ENCODE measurements at regions not wholly inside any gene's neighbourhood (a gene's known extent, or its start where the extent isn't known, plus 50 kb on each side); places are given as distances from the start of the nearest gene placed in this dataset.

DNA sequence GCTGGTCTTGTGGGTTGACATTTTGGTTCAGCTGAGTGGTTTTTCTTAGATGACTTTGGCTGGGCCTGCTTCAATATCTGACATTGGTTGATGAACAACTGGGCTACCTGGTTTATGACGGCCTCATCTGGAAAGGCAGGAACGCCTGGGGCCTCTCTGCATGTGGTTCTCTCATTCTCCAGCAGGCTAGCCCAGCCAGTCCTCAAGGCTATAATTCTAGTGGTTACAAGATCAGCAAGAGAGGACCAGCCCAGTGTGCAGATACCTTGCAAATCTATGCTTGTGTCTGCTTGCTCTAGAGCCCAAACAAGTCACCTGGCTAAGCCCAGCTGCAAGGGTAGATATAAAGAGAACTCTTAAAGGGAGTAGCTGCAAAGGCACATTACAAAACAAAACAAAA, 214.2 kb upstream of the PUDP start:
- Histone ChIP-seq H3K27me3 (ENCODE audit: insufficient read depth, low read length) (no peaks in the 10 kb centered on the region), H2AFZ (ENCODE audit: low read length) (no peak overlapping the region), H3K4me2 (ENCODE audit: low read length) (no peak overlapping the region), H4K20me1 (ENCODE audit: insufficient read depth, low read length) (no peaks in the 10 kb centered on the region), H3K9me3 (ENCODE audit: low read length) (no peaks in the 10 kb centered on the region), H3K79me2 (ENCODE audit: insufficient read depth, low read length) (no peaks in the 10 kb centered on the region), H3K4me3 (ENCODE audit: low read depth, low read length, poor library complexity, severe bottlenecking) (no peak overlapping the region), H3K4me1 (ENCODE audit: insufficient read depth, low read length, severe bottlenecking) (no peaks in the 10 kb centered on the region), H3K9me2 (ENCODE audit: low read depth, low read length) (no peaks in the 10 kb centered on the region), H3F3A (ENCODE audit: insufficient read depth, low read length) (no peaks in the 10 kb centered on the region), H3K36me3 (ENCODE audit: insufficient read depth, low read length) (no peaks in the 10 kb centered on the region), H3K27ac (ENCODE audit: low read depth, low read length, poor library complexity, severe bottlenecking) (no peak overlapping the region), H3K9ac (ENCODE audit: low read length) (no peak overlapping the region)
- TF ChIP-seq CTCF (IDR thresholded peaks at IDR 0.05; ENCODE audit: low read length) (no peak), EZH2 (IDR thresholded peaks at IDR 0.05; ENCODE audit: borderline replicate concordance, low read length) (no peak)

GRCh38 chrX:7351926-7352325, 204.0 kb upstream of the PUDP start:
- Histone ChIP-seq H3K27ac (ENCODE audit: low read depth, low read length, poor library complexity, severe bottlenecking) (no peak overlapping the region), H3K9me2 (ENCODE audit: low read depth, low read length) (no peaks in the 10 kb centered on the region), H3K36me3 (ENCODE audit: insufficient read depth, low read length) (no peaks in the 10 kb centered on the region), H3K4me1 (ENCODE audit: insufficient read depth, low read length, severe bottlenecking) (peaks cover 13% of the 10 kb centered on the region), H3K9ac (ENCODE audit: low read length) (no peak overlapping the region), H4K20me1 (ENCODE audit: insufficient read depth, low read length) (no peaks in the 10 kb centered on the region), H2AFZ (ENCODE audit: low read length) (no peak overlapping the region), H3K4me3 (ENCODE audit: low read depth, low read length, poor library complexity, severe bottlenecking) (no peak overlapping the region), H3K9me3 (ENCODE audit: low read length) (no peaks in the 10 kb centered on the region), H3K79me2 (ENCODE audit: insufficient read depth, low read length) (no peaks in the 10 kb centered on the region), H3F3A (ENCODE audit: insufficient read depth, low read length) (no peaks in the 10 kb centered on the region), H3K4me2 (ENCODE audit: low read length) (no peak overlapping the region), H3K27me3 (ENCODE audit: insufficient read depth, low read length) (no peaks in the 10 kb centered on the region)
- TF ChIP-seq EZH2 (IDR thresholded peaks at IDR 0.05; ENCODE audit: borderline replicate concordance, low read length) (no peak), CTCF (IDR thresholded peaks at IDR 0.05; ENCODE audit: low read length) (no peak)

- no peaks in the 10 kb centered on the region for H4K20me1 ChIP-seq (ENCODE audit: insufficient read depth, low read length)
- no peaks in the 10 kb centered on the region for H3K79me2 ChIP-seq (ENCODE audit: insufficient read depth, low read length)
- no peaks in the 10 kb centered on the region for H3K9me3 ChIP-seq (ENCODE audit: low read length)
- no peak overlapping the region for H3K27ac ChIP-seq (ENCODE audit: low read depth, low read length, poor library complexity, severe bottlenecking)
- peak overlapping the region; percentile 22; the same call in 1 of the 2 replicates for H3K4me2 ChIP-seq (ENCODE audit: low read length)
- H3K27me3 ChIP-seq (ENCODE audit: insufficient read depth, low read length) = no peaks in the 10 kb centered on the region
- no peak overlapping the region for H3K9ac ChIP-seq (ENCODE audit: low read length)
- no peaks in the 10 kb centered on the region for H3F3A ChIP-seq (ENCODE audit: insufficient read depth, low read length)
- no peak overlapping the region for H3K4me3 ChIP-seq (ENCODE audit: low read depth, low read length, poor library complexity, severe bottlenecking)
- peaks cover 14% of the 10 kb centered on the region for H3K4me1 ChIP-seq (ENCODE audit: insufficient read depth, low read length, severe bottlenecking)
- no peaks in the 10 kb centered on the region for H3K36me3 ChIP-seq (ENCODE audit: insufficient read depth, low read length)
- H3K9me2 ChIP-seq (ENCODE audit: low read depth, low read length) = no peaks in the 10 kb centered on the region
- TF ChIP-seq CTCF (IDR thresholded peaks at IDR 0.05; ENCODE audit: low read length) (no peak), EZH2 (IDR thresholded peaks at IDR 0.05; ENCODE audit: borderline replicate concordance, low read length) (no peak)
- H2AFZ ChIP-seq (ENCODE audit: low read length) = no peak overlapping the region
Measured at GRCh38 chrX:7347465-7347864, 199.5 kb upstream of the PUDP start.
